PC-9 (cell line): ENCODE measurements at regions not wholly inside any gene's neighbourhood (a gene's known extent, or its start where the extent isn't known, plus 50 kb on each side); places are given as distances from the start of the nearest gene placed in this dataset.

Experiments
- BruUV-seq: library from RNA; stranded (reverse); fragments of 400-500 nt; replicated peaks from 2 replicates; lab custom pipeline; 2021; lab: Mats Ljungman, UMichigan
- CTCF ChIA-PET: fragments of 300-600 bp; sonication (Branson Sonifier 250); formaldehyde crosslinking; loops from one replicate; lab custom pipeline; 2022; ENCODE audit warnings: antibody characterized with exemption; lab: Charles Lee
- POLR2A ChIA-PET: fragments of 300-600 bp; sonication (Branson Sonifier 250); formaldehyde crosslinking; loops from one replicate; lab custom pipeline; 2022; ENCODE audit warnings: antibody characterized with exemption; ENCODE audit not compliant: unreplicated experiment; lab: Charles Lee
- DNase-seq, 2 experiments: peaks; one replicate each; pipeline versions ENCODE4 v3.0.0 to v3.0.0-alpha.2; 2015 to 2022; ENCODE audit warnings: mixed read lengths in 1 of 2
- H2AFZ ChIP-seq: fragments of 200-600 bp; sonication (generic); 2 replicates; pipeline ENCODE4 v1.8.1; 2017; ENCODE audit warnings: antibody characterized with exemption
- H3F3A ChIP-seq: fragments of 200-600 bp; sonication (generic); 2 replicates; pipeline ENCODE4 v1.8.1; 2017; ENCODE audit warnings: antibody characterized with exemption, mild to moderate bottlenecking, low read depth; ENCODE audit not compliant: insufficient read depth
- H3K27ac ChIP-seq: fragments of 200-600 bp; sonication (generic); 2 replicates; pipeline ENCODE4 v1.6.1; 2016; ENCODE audit warnings: mixed run types
- H3K27me3 ChIP-seq: fragments of 200-600 bp; sonication (generic); 2 replicates; pipeline ENCODE4 v1.6.1; 2016; ENCODE audit warnings: low read depth, mixed run types; ENCODE audit not compliant: insufficient read depth
- H3K36me3 ChIP-seq: fragments of 200-600 bp; sonication (generic); 2 replicates; pipeline ENCODE4 v1.6.1; 2016; ENCODE audit warnings: low read depth, mixed run types
- H3K4me1 ChIP-seq: fragments of 200-600 bp; sonication (generic); replicated peaks from 2 replicates; pipeline ENCODE4 v1.6.1; 2016; ENCODE audit warnings: mixed run types; ENCODE audit not compliant: insufficient read depth
- H3K4me2 ChIP-seq: fragments of 200-600 bp; sonication (generic); 2 replicates; pipeline ENCODE4 v1.6.1; 2017; ENCODE audit warnings: mixed run types
- H3K4me3 ChIP-seq: fragments of 200-600 bp; sonication (generic); 2 replicates; pipeline ENCODE4 v1.6.1; 2016; ENCODE audit warnings: mixed run types
- H3K79me2 ChIP-seq: fragments of 200-600 bp; sonication (generic); 2 replicates; pipeline ENCODE4 v1.6.1; 2017; ENCODE audit warnings: low read depth, mixed run types
- H3K9me2 ChIP-seq: fragments of 200-600 bp; sonication (generic); 2 replicates; pipeline ENCODE4 v1.8.1; 2017; ENCODE audit warnings: mild to moderate bottlenecking; ENCODE audit not compliant: insufficient read depth
- H3K9me3 ChIP-seq: fragments of 200-600 bp; sonication (generic); 2 replicates; pipeline ENCODE4 v1.8.1; 2016; ENCODE audit warnings: low read depth; ENCODE audit not compliant: insufficient read depth
- H4K20me1 ChIP-seq: fragments of 200-600 bp; sonication (generic); 2 replicates; pipeline ENCODE4 v1.8.1; 2017; ENCODE audit not compliant: insufficient read depth
- CTCF ChIP-seq: fragments of 200-600 bp; sonication (generic); conservative IDR thresholded peaks from 2 replicates; pipeline ENCODE4 v1.6.1; 2017; ENCODE audit warnings: mixed run types, antibody characterized with exemption, mild to moderate bottlenecking, moderate library complexity
- EZH2 ChIP-seq: fragments of 200-600 bp; sonication (generic); IDR thresholded peaks from 2 replicates; pipeline ENCODE4 v1.8.0; 2017; ENCODE audit warnings: antibody characterized with exemption, low read depth
- intact Hi-C: fragments of 100-400 bp; cut with micrococcal nuclease; formaldehyde crosslinking; loops from one replicate; pipeline ENCODE4 v1.10.0; 2022; ENCODE audit not compliant: unreplicated experiment

GRCh38 chr3:103349760-103350159 is 914.9 kb downstream of the ZPLD1 start:
- H4K20me1 ChIP-seq, result no peaks in the 10 kb centered on the region
- no peaks in the 10 kb centered on the region for H3K9me3 ChIP-seq
- no peaks in the 10 kb centered on the region for H3K79me2 ChIP-seq
- intact Hi-C loops, result no loop called here
- POLR2A ChIA-PET, result no interaction called here
- H3K27me3 ChIP-seq, result no peaks in the 10 kb centered on the region
- no TSS peak for BruUV-seq
- no peak for DNase-seq
- CTCF ChIA-PET, result no interaction called here
- no peaks in the 10 kb centered on the region for H3F3A ChIP-seq
- no peaks in the 10 kb centered on the region for H3K36me3 ChIP-seq
- H3K9me2 ChIP-seq, result no peaks in the 10 kb centered on the region
- no peak for TF ChIP-seq CTCF
- no peak for TF ChIP-seq EZH2
- no peak overlapping the region for H3K4me2 ChIP-seq
- no peak overlapping the region for H3K27ac ChIP-seq
- no peaks in the 10 kb centered on the region for H3K4me1 ChIP-seq
- no peak overlapping the region for H2AFZ ChIP-seq
- no peak overlapping the region for H3K4me3 ChIP-seq

GRCh38 chr3:103365467-103365866 is 930.7 kb downstream of the ZPLD1 start:
- TF ChIP-seq CTCF (no peak), EZH2 (no peak)
- Histone ChIP-seq H3K4me3 (no peak overlapping the region), H3K9me3 (no peaks in the 10 kb centered on the region), H4K20me1 (no peaks in the 10 kb centered on the region), H3K79me2 (no peaks in the 10 kb centered on the region), H3K4me1 (no peaks in the 10 kb centered on the region), H3K36me3 (no peaks in the 10 kb centered on the region), H3K4me2 (no peak overlapping the region), H2AFZ (no peak overlapping the region), H3K9me2 (no peaks in the 10 kb centered on the region; the same call in 1 of the 2 replicates), H3F3A (no peaks in the 10 kb centered on the region), H3K27me3 (no peaks in the 10 kb centered on the region), H3K27ac (no peak overlapping the region)
- DNase-seq, result no peak
- intact Hi-C loops, result no loop called here
- CTCF ChIA-PET, result no interaction called here
- POLR2A ChIA-PET, result no interaction called here
- BruUV-seq, result no TSS peak

- no peak for DNase-seq
- intact Hi-C loops, result no loop called here
- H3K9me2 ChIP-seq, result no peaks in the 10 kb centered on the region; the same call in 1 of the 2 replicates
- TF ChIP-seq EZH2 (no peak), CTCF (no peak)
- no TSS peak for BruUV-seq
- no peaks in the 10 kb centered on the region for H3K27me3 ChIP-seq
- no peak overlapping the region for H2AFZ ChIP-seq
- no peak overlapping the region for H3K4me3 ChIP-seq
- no peak overlapping the region for H3K27ac ChIP-seq
- CTCF ChIA-PET, result no interaction called here
- no peaks in the 10 kb centered on the region for H4K20me1 ChIP-seq
- H3K79me2 ChIP-seq, result no peaks in the 10 kb centered on the region
- H3K36me3 ChIP-seq, result no peaks in the 10 kb centered on the region
- no peaks in the 10 kb centered on the region for H3K4me1 ChIP-seq
- H3K9me3 ChIP-seq, result no peaks in the 10 kb centered on the region
- no peaks in the 10 kb centered on the region for H3F3A ChIP-seq
- no peak overlapping the region for H3K4me2 ChIP-seq
- POLR2A ChIA-PET, result interaction anchor here (0.6 kb wide), 1 partner anchor 203 kb away, joined by 5 read pairs; no protein-coding TSS in a partner anchor
These were observed 932.7 kb downstream of the ZPLD1 start for GRCh38 chr3:103367481-103367880.
